ENCODE measurements at regions not wholly inside any gene's neighbourhood (a gene's known extent, or its start where the extent isn't known, plus 50 kb on each side); places are given as distances from the start of the nearest gene placed in this dataset.

GRCh38 chr4:116561768-116562167 is 523.6 kb downstream of the TRAM1L1 start:
- H3K27me3 Mint-ChIP-seq (ENCODE audit: insufficient read depth), result no peaks in the 10 kb centered on the region
- Histone ChIP-seq H3K9ac (ENCODE audit: extremely low read depth, low read length, poor library complexity, severe bottlenecking) (no peak overlapping the region), H3K9me3 (ENCODE audit: control insufficient read depth, low read length) (peaks cover 16% of the 10 kb centered on the region), H3K27me3 (ENCODE audit: control insufficient read depth, insufficient read depth, low read length, poor library complexity, severe bottlenecking) (no peaks in the 10 kb centered on the region), H3K4me3 (ENCODE audit: low read length) (no peak overlapping the region), H3K36me3 (ENCODE audit: control insufficient read depth, insufficient read depth, low read length) (no peaks in the 10 kb centered on the region), H3K27ac (ENCODE audit: low read depth, low read length) (no peak overlapping the region), H3K4me1 (ENCODE audit: control insufficient read depth, insufficient read depth, low read length) (no peaks in the 10 kb centered on the region)
- TF ChIP-seq, protein P1, sequence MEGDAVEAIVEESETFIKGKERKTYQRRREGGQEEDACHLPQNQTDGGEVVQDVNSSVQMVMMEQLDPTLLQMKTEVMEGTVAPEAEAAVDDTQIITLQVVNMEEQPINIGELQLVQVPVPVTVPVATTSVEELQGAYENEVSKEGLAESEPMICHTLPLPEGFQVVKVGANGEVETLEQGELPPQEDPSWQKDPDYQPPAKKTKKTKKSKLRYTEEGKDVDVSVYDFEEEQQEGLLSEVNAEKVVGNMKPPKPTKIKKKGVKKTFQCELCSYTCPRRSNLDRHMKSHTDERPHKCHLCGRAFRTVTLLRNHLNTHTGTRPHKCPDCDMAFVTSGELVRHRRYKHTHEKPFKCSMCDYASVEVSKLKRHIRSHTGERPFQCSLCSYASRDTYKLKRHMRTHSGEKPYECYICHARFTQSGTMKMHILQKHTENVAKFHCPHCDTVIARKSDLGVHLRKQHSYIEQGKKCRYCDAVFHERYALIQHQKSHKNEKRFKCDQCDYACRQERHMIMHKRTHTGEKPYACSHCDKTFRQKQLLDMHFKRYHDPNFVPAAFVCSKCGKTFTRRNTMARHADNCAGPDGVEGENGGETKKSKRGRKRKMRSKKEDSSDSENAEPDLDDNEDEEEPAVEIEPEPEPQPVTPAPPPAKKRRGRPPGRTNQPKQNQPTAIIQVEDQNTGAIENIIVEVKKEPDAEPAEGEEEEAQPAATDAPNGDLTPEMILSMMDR (conservative IDR thresholded peaks at IDR 0.05), result no peak
- no peaks in the 10 kb centered on the region for H3K4me1 Mint-ChIP-seq
- H3K27ac Mint-ChIP-seq, result no peak overlapping the region
- no peak for DNase-seq
- peaks cover 6% of the 10 kb centered on the region for H3K9me3 Mint-ChIP-seq
- no peak overlapping the region for H3K4me3 Mint-ChIP-seq
- H3K36me3 Mint-ChIP-seq (ENCODE audit: low read depth), result no peaks in the 10 kb centered on the region

GRCh38 chr4:116551806-116552205 is 533.6 kb downstream of the TRAM1L1 start:
- Histone ChIP-seq H3K27ac (ENCODE audit: low read depth, low read length) (no peak overlapping the region), H3K27me3 (ENCODE audit: control insufficient read depth, insufficient read depth, low read length, poor library complexity, severe bottlenecking) (no peaks in the 10 kb centered on the region), H3K9me3 (ENCODE audit: control insufficient read depth, low read length) (no peaks in the 10 kb centered on the region), H3K4me3 (ENCODE audit: low read length) (no peak overlapping the region), H3K36me3 (ENCODE audit: control insufficient read depth, insufficient read depth, low read length) (no peaks in the 10 kb centered on the region), H3K9ac (ENCODE audit: extremely low read depth, low read length, poor library complexity, severe bottlenecking) (no peak overlapping the region), H3K4me1 (ENCODE audit: control insufficient read depth, insufficient read depth, low read length) (no peaks in the 10 kb centered on the region)
- TF ChIP-seq, protein P1 (conservative IDR thresholded peaks at IDR 0.05), result no peak
- Mint-ChIP-seq H3K4me3 (no peak overlapping the region), H3K36me3 (ENCODE audit: low read depth) (no peaks in the 10 kb centered on the region), H3K4me1 (no peaks in the 10 kb centered on the region), H3K27me3 (ENCODE audit: insufficient read depth) (no peaks in the 10 kb centered on the region), H3K27ac (no peak overlapping the region), H3K9me3 (no peaks in the 10 kb centered on the region)
- 91 to 100% methylated on average over 1 of the region's 1 CpG for WGBS, 2 experiments (ENCODE audit: insufficient coverage in 1 of 2, insufficient read length in 1 of 2)
- DNase-seq, result no peak

GRCh38 chr4:116547632-116548031 is 537.7 kb downstream of the TRAM1L1 start:
- no peak overlapping the region for H3K27ac Mint-ChIP-seq
- no peaks in the 10 kb centered on the region for H3K9me3 ChIP-seq (ENCODE audit: control insufficient read depth, low read length)
- H3K27me3 Mint-ChIP-seq (ENCODE audit: insufficient read depth), result no peaks in the 10 kb centered on the region
- no peaks in the 10 kb centered on the region for H3K4me1 Mint-ChIP-seq
- H3K9me3 Mint-ChIP-seq, result no peaks in the 10 kb centered on the region
- H3K36me3 ChIP-seq (ENCODE audit: control insufficient read depth, insufficient read depth, low read length), result no peaks in the 10 kb centered on the region
- TF ChIP-seq, protein P1 (conservative IDR thresholded peaks at IDR 0.05), result no peak
- no peaks in the 10 kb centered on the region for H3K4me1 ChIP-seq (ENCODE audit: control insufficient read depth, insufficient read depth, low read length)
- no peaks in the 10 kb centered on the region for H3K27me3 ChIP-seq (ENCODE audit: control insufficient read depth, insufficient read depth, low read length, poor library complexity, severe bottlenecking)
- no peak overlapping the region for H3K4me3 ChIP-seq (ENCODE audit: low read length)
- H3K36me3 Mint-ChIP-seq (ENCODE audit: low read depth), result no peaks in the 10 kb centered on the region
- no peak for DNase-seq
- no peak overlapping the region for H3K4me3 Mint-ChIP-seq
- H3K9ac ChIP-seq (ENCODE audit: extremely low read depth, low read length, poor library complexity, severe bottlenecking), result no peak overlapping the region
- no peak overlapping the region for H3K27ac ChIP-seq (ENCODE audit: low read depth, low read length)
- 92 to 100% methylated on average over 2 of the region's 2 CpGs for WGBS, 2 experiments (ENCODE audit: insufficient coverage in 1 of 2, insufficient read length in 1 of 2)

Data from endodermal cell (in vitro differentiated cells).